IMR-90 (cell line): ENCODE measurements at regions not wholly inside any gene's neighbourhood (a gene's known extent, or its start where the extent isn't known, plus 50 kb on each side); places are given as distances from the start of the nearest gene placed in this dataset.

Experiments used
- ATAC-seq: fragments of 200-7000 bp; cut with Tn5 transposase; 2 replicates; pipeline ENCODE4 v1.9.1; 2020; ENCODE audit warnings: low read depth, mild to moderate bottlenecking, moderate library complexity
- BruUV-seq: library from RNA; stranded (reverse); fragments of 400-500 nt; replicated peaks from 2 replicates; lab custom pipeline; 2021; lab: Mats Ljungman, UMichigan
- CTCF ChIA-PET: fragments of 300-600 bp; formaldehyde crosslinking; extraction: SDS; loops from one replicate; lab custom pipeline; 2021; ENCODE audit warnings: antibody characterized with exemption; lab: Yijun Ruan, JAX
- POLR2A ChIA-PET: fragments of 300-600 bp; sonication (Branson Sonifier 250); formaldehyde crosslinking; loops from one replicate; lab custom pipeline; 2022; ENCODE audit warnings: antibody characterized with exemption; ENCODE audit not compliant: unreplicated experiment; lab: Charles Lee
- DNase-seq: peaks from one replicate; pipeline ENCODE4 v3.0.0; 2013
- H2AFZ ChIP-seq: replicated peaks from 2 replicates; pipeline ENCODE3; 2013; ENCODE audit warnings: low read length, mild to moderate bottlenecking; ENCODE audit not compliant: poor library complexity
- H2AK5ac ChIP-seq: 2 replicates; pipeline ENCODE4 v1.6.1; 2013; ENCODE audit warnings: low read depth, low read length, inconsistent platforms
- H2AK9ac ChIP-seq: replicated peaks from 2 replicates; pipeline ENCODE3; 2013; ENCODE audit warnings: mild to moderate bottlenecking, low read depth, low read length, moderate library complexity; ENCODE audit not compliant: poor library complexity
- H2BK120ac ChIP-seq: 2 replicates; pipeline ENCODE4 v1.6.1; 2013; ENCODE audit warnings: low read depth, low read length, inconsistent platforms
- H2BK15ac ChIP-seq: 3 replicates; pipeline ENCODE4 v1.6.1; 2013; ENCODE audit warnings: low read depth, low read length, inconsistent platforms
- H2BK20ac ChIP-seq: 2 replicates; pipeline ENCODE4 v1.6.1; 2013; ENCODE audit warnings: low read depth, mild to moderate bottlenecking, inconsistent platforms, low read length, moderate library complexity
- H2BK5ac ChIP-seq: 2 replicates; pipeline ENCODE4 v1.6.1; 2013; ENCODE audit warnings: mild to moderate bottlenecking, low read depth, low read length, inconsistent platforms; ENCODE audit not compliant: poor library complexity, severe bottlenecking
- H3K14ac ChIP-seq: replicated peaks from 2 replicates; pipeline ENCODE4 v1.6.1; 2013; ENCODE audit warnings: low read depth, low read length, inconsistent platforms
- H3K18ac ChIP-seq: 2 replicates; pipeline ENCODE4 v1.6.1; 2013; ENCODE audit warnings: low read depth, low read length, control low read depth
- H3K23ac ChIP-seq: 2 replicates; pipeline ENCODE4 v1.6.1; 2013; ENCODE audit warnings: low read depth, low read length, inconsistent platforms
- H3K27ac ChIP-seq: 2 replicates; pipeline ENCODE4 v1.5.1; 2013; ENCODE audit warnings: mild to moderate bottlenecking, control low read depth, low read length; ENCODE audit not compliant: insufficient read depth
- H3K27me3 ChIP-seq: 2 replicates; pipeline ENCODE4 v1.6.1; 2013; ENCODE audit warnings: low read length; ENCODE audit not compliant: control insufficient read depth, insufficient read depth
- H3K36me3 ChIP-seq: 2 replicates; pipeline ENCODE4 v1.6.1; 2013; ENCODE audit warnings: low read length, mixed read lengths; ENCODE audit not compliant: control insufficient read depth, insufficient read depth
- H3K4ac ChIP-seq: 2 replicates; pipeline ENCODE4 v1.6.1; 2013; ENCODE audit warnings: low read depth, low read length, inconsistent platforms
- H3K4me1 ChIP-seq: 2 replicates; pipeline ENCODE4 v1.6.1; 2013; ENCODE audit warnings: low read length, mixed read lengths; ENCODE audit not compliant: control insufficient read depth, insufficient read depth
- H3K4me2 ChIP-seq: 2 replicates; pipeline ENCODE4 v1.6.1; 2013; ENCODE audit warnings: low read depth, mild to moderate bottlenecking, control low read depth, low read length, moderate library complexity
- H3K4me3 ChIP-seq: 2 replicates; pipeline ENCODE4 v1.5.1; 2013; ENCODE audit warnings: low read depth, mild to moderate bottlenecking, control low read depth, low read length, moderate library complexity; ENCODE audit not compliant: insufficient read depth
- H3K56ac ChIP-seq: 2 replicates; pipeline ENCODE4 v1.6.1; 2013; ENCODE audit warnings: low read length, inconsistent platforms; ENCODE audit not compliant: insufficient read depth; ENCODE audit errors: extremely low read depth
- H3K79me1 ChIP-seq, 2 experiments: 2 replicates each; pipeline ENCODE4 v1.6.1; 2013; ENCODE audit warnings: low read length in 2 of 2, inconsistent platforms in 1 of 2, low read depth in 1 of 2
- H3K9ac ChIP-seq: 2 replicates; pipeline ENCODE4 v1.6.1; 2013; ENCODE audit warnings: low read depth, low read length, control low read depth
- H3K9me1 ChIP-seq: 2 replicates; pipeline ENCODE4 v1.6.1; 2013; ENCODE audit warnings: low read length, inconsistent platforms; ENCODE audit not compliant: insufficient read depth
- H3K9me3 ChIP-seq: 2 replicates; pipeline ENCODE4 v1.6.1; 2013; ENCODE audit warnings: low read length; ENCODE audit not compliant: control insufficient read depth, insufficient read depth
- H4K20me1 ChIP-seq: 2 replicates; pipeline ENCODE4 v1.6.1; 2013; ENCODE audit warnings: low read length, inconsistent platforms; ENCODE audit not compliant: insufficient read depth
- H4K5ac ChIP-seq: 2 replicates; pipeline ENCODE4 v1.6.1; 2013; ENCODE audit warnings: mild to moderate bottlenecking, low read depth, low read length, control low read depth
- H4K8ac ChIP-seq, 2 experiments: 2 replicates each; pipeline ENCODE4 v1.6.1; 2013; ENCODE audit warnings: low read depth in 2 of 2, low read length in 2 of 2, control low read depth in 1 of 2, inconsistent platforms in 1 of 2
- H4K91ac ChIP-seq: 2 replicates; pipeline ENCODE4 v1.6.1; 2013; ENCODE audit warnings: low read depth, low read length, inconsistent platforms; ENCODE audit not compliant: insufficient read depth
- SMC3 ChIP-seq: fragments of 150-350 bp; IDR thresholded peaks from 2 replicates; pipeline ENCODE4 v1.6.1; 2016; ENCODE audit warnings: low read depth, mild to moderate bottlenecking, antibody characterized with exemption, low read length, moderate library complexity
- WGBS, 2 experiments: methylation state at CpG; one replicate each; pipeline versions ENCODE4 v1.1.5 to v1.1.7; 2013; ENCODE audit warnings: missing lambda C conversion rate in 2 of 2; ENCODE audit not compliant: insufficient read length in 1 of 2; ENCODE audit errors: extremely low coverage in 2 of 2; 5-methylcytosine and 5-hydroxymethylcytosine counted together
- dilution Hi-C: fragments of 300-500 bp; cut with HindIII; formaldehyde crosslinking; loops from one replicate; pipeline ENCODE4 v1.14.3; 2018; ENCODE audit warnings: low sequenced_read_pairs; ENCODE audit not compliant: unreplicated experiment
- in situ Hi-C: fragments of 300-500 bp; cut with MboI; formaldehyde crosslinking; loops from 3 replicates; pipeline ENCODE4 v1.14.3; 2019; ENCODE audit warnings: low sequenced_read_pairs, inconsistent platforms, mixed read lengths
- intact Hi-C: fragments of 100-400 bp; cut with micrococcal nuclease; formaldehyde crosslinking; loops from 2 replicates; pipeline ENCODE4 v1.10.0; 2022

- 77% methylated on average over 12 of the region's 24 CpGs; no CpG with 5 or more reads in 1 of the 2 experiments for WGBS, 2 experiments
Measured at GRCh38 chrX:118878977-118879376, 55.4 kb downstream of the ZCCHC12 start.

More at GRCh38 chrX:118878977-118879376, 55.4 kb downstream of the ZCCHC12 start:
- intact Hi-C loops (loop anchor here (2.0 kb wide), 1 partner anchor 26 kb away; no protein-coding TSS in a partner anchor), in situ Hi-C loops (no loop called here), dilution Hi-C loops (no loop called here)
- Histone ChIP-seq H2AFZ (no peak overlapping the region), H3K18ac (no peak overlapping the region), H3K27me3 (no peaks in the 10 kb centered on the region), H3K4ac (no peak overlapping the region), H3K9me3 (no peaks in the 10 kb centered on the region), H4K91ac (no peak overlapping the region), H3K14ac (no peak overlapping the region), H2AK9ac (no peak overlapping the region), H3K79me1 (no peaks in the 10 kb centered on the region), H3K27ac (no peak overlapping the region), H3K9ac (no peak overlapping the region), H2BK120ac (no peak overlapping the region), H3K4me2 (no peak overlapping the region), H3K56ac (no peak overlapping the region), H2BK15ac (no peak overlapping the region), H3K4me3 (no peak overlapping the region), H4K20me1 (no peaks in the 10 kb centered on the region), H2BK5ac (no peak overlapping the region), H3K4me1 (no peaks in the 10 kb centered on the region), H4K8ac (no peak overlapping the region), H4K5ac (no peak overlapping the region), H3K36me3 (no peaks in the 10 kb centered on the region), H2AK5ac (no peak overlapping the region), H3K9me1 (no peaks in the 10 kb centered on the region), H2BK20ac (no peak overlapping the region), H3K23ac (no peak overlapping the region)
- no peak for TF ChIP-seq SMC3
- ChIA-PET CTCF (no interaction called here), POLR2A (no interaction called here)
- no TSS peak for BruUV-seq
- no peak for ATAC-seq
- no peak for DNase-seq
